ENCODE measurements at regions not wholly inside any gene's neighbourhood (a gene's known extent, or its start where the extent isn't known, plus 50 kb on each side); places are given as distances from the start of the nearest gene placed in this dataset.

DNA sequence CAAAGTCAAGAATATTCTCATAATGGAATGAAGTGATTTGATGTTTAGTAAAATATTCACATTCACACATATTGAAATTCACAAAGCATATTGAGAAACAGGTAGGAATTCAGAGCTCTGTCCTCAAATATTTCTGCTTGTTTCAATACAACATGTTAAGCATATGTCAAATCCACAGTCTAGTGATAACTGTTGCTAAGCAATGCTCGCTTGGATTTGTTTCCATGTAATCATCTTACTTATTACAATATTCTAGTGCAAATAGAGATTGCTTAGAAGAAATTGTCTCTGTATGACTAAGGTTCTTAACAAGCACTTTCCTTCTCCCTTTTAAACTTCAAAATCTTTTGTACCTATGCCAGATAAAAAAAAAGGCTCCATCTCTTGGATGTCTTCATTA lies 995.7 kb downstream of the CDH18 start:
- intact Hi-C loops (cut with DNase I): no loop called here
- H3K4me3 ChIP-seq: no peak overlapping the region
- no peaks in the 10 kb centered on the region for H3K36me3 ChIP-seq (replicated peaks in 1 of 2)
- DNase-seq: no peak
- WGBS, 4 donors: 53 to 68% (median 58%) methylated on average over 1 of the region's 1 CpG
- no peak overlapping the region for H3K27ac ChIP-seq
- H3K4me1 ChIP-seq (replicated peaks in 1 of 2): no peaks in the 10 kb centered on the region
- TF ChIP-seq POLR2A (IDR thresholded peaks at IDR 0.05): no peak
- TF ChIP-seq, protein P1, sequence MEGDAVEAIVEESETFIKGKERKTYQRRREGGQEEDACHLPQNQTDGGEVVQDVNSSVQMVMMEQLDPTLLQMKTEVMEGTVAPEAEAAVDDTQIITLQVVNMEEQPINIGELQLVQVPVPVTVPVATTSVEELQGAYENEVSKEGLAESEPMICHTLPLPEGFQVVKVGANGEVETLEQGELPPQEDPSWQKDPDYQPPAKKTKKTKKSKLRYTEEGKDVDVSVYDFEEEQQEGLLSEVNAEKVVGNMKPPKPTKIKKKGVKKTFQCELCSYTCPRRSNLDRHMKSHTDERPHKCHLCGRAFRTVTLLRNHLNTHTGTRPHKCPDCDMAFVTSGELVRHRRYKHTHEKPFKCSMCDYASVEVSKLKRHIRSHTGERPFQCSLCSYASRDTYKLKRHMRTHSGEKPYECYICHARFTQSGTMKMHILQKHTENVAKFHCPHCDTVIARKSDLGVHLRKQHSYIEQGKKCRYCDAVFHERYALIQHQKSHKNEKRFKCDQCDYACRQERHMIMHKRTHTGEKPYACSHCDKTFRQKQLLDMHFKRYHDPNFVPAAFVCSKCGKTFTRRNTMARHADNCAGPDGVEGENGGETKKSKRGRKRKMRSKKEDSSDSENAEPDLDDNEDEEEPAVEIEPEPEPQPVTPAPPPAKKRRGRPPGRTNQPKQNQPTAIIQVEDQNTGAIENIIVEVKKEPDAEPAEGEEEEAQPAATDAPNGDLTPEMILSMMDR (IDR thresholded peaks at IDR 0.05): no peak
- no peaks in the 10 kb centered on the region for H3K9me3 ChIP-seq (replicated peaks in 1 of 3)
- H3K27me3 ChIP-seq: no peaks in the 10 kb centered on the region

DNA sequence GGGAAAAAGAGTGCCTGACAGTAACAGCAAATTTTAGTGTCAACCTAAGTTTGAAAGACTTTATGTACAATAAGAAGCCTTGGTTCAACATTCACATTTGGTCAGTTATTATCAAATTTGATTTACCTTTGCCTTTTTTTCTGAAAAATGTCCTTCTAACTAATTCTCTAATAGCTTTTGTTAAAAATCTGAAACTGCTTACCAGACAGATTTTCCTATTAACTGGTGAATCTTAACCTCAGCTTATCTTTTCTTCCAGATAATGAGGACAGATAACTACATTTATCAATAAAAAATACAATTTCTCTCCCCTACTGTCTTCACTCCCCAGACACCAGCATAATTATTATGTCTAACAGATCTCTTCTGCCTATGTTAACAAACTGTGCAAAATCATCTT lies 988.5 kb downstream of the CDH18 start:
- Histone ChIP-seq H3K27ac (no peak overlapping the region), H3K4me1 (replicated peaks in 1 of 2) (no peaks in the 10 kb centered on the region)
- intact Hi-C loops (cut with DNase I): no loop called here

DNA sequence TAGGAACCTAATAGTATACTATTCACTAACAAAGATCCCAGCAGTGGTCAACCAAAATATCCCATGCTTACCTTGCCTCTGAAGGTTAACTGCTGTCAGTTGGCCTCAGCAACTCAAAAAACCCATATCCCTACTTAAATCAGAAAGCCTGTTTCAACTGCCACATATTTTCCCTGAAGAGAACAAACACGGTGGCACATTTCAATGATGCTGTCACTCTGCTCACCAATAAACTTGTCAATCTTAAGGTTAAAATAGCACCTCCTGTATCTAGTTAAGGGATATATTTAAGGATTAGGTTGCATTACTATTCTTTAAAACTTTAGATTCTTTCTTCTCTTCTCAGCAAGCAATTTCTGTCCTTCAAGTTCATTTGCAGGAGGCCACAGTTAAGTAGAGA lies 986.9 kb downstream of the CDH18 start:
- Histone ChIP-seq H3K9me3 (replicated peaks in 1 of 3) (no peaks in the 10 kb centered on the region), H3K4me1 (replicated peaks in 1 of 2) (no peaks in the 10 kb centered on the region), H3K27me3 (no peaks in the 10 kb centered on the region), H3K36me3 (replicated peaks in 1 of 2) (no peaks in the 10 kb centered on the region), H3K27ac (no peak overlapping the region), H3K4me3 (no peak overlapping the region)
- intact Hi-C loops (cut with DNase I): no loop called here
- no peak for DNase-seq
- TF ChIP-seq POLR2A (IDR thresholded peaks at IDR 0.05): no peak
- TF ChIP-seq, protein P1 (IDR thresholded peaks at IDR 0.05): no peak
- 63 to 78% (median 72%) methylated on average over 1 of the region's 1 CpG for WGBS, 4 donors

More for the DNA sequence above, 988.5 kb downstream of the CDH18 start:
- H3K4me3 ChIP-seq: no peak overlapping the region
- no peaks in the 10 kb centered on the region for H3K9me3 ChIP-seq (replicated peaks in 1 of 3)
- no peaks in the 10 kb centered on the region for H3K36me3 ChIP-seq (replicated peaks in 1 of 2)
- no peak for DNase-seq
- TF ChIP-seq, protein P1 (IDR thresholded peaks at IDR 0.05): no peak
- TF ChIP-seq POLR2A (IDR thresholded peaks at IDR 0.05): no peak
- no peaks in the 10 kb centered on the region for H3K27me3 ChIP-seq

DNA sequence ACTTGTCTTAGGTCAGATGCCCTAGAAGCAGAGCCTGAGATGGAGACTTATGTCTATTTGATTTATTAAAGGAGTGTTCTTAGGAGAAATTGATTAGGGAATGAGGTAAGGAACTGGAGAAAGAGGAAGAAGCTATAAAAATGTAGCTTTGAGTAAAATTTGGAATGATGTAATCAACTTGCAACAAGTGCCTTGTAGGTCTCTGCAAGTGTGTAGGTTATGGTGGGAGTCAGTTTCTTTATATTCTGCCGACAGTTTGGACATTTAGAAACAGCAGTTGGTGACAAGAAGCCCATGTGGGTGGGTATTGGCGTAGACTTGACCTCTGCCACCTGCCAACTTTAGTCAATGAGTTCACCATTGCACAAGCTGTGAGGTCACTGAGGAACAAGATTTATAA lies 986.5 kb downstream of the CDH18 start:
- H3K27me3 ChIP-seq: no peaks in the 10 kb centered on the region
- 34 to 63% (median 47%) methylated on average over 2 of the region's 2 CpGs for WGBS, 4 donors

More for the DNA sequence above, 986.5 kb downstream of the CDH18 start:
- Histone ChIP-seq H3K9me3 (replicated peaks in 1 of 3) (no peaks in the 10 kb centered on the region), H3K27ac (no peak overlapping the region), H3K36me3 (replicated peaks in 1 of 2) (no peaks in the 10 kb centered on the region), H3K4me3 (no peak overlapping the region), H3K4me1 (replicated peaks in 1 of 2) (no peaks in the 10 kb centered on the region)
- no peak for DNase-seq
- TF ChIP-seq, protein P1 (IDR thresholded peaks at IDR 0.05): no peak
- no peak for TF ChIP-seq POLR2A (IDR thresholded peaks at IDR 0.05)
- intact Hi-C loops (cut with DNase I): no loop called here

Data from adrenal gland (tissue), 9 donors.